ENCODE measurements at regions not wholly inside any gene's neighbourhood (a gene's known extent, or its start where the extent isn't known, plus 50 kb on each side); places are given as distances from the start of the nearest gene placed in this dataset.

DNA sequence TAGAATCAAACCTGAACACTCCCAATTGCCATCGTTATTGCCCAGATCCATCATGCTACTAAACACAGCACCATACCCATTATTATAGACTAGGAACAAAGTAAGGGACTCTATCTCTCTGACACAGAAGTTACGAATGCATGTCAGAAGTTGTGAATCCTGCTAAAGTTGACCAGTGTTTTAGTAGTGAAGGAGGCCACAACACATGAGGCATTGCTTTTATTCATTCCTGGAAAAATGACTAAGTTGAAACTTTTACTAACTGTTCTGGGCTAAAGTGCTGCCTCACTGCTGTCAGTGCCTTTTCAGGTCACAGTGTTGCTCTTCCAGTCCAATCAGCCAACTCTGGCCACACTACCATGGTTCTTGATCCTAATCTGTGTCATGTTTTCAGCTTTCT lies 911.1 kb downstream of the TTLL7 start:
- Histone ChIP-seq H3K36me3 (ENCODE audit: control insufficient read depth in 2 of 2, insufficient read depth in 2 of 2, low read length in 1 of 2) (no peaks in the 10 kb centered on the region), H3K9me3 (ENCODE audit: control insufficient read depth in 2 of 2, insufficient read depth in 1 of 2, low read length in 1 of 2) (no peaks in the 10 kb centered on the region), H3K4me1 (ENCODE audit: control insufficient read depth in 2 of 2, insufficient read depth in 2 of 2, low read length in 2 of 2) (no peaks in the 10 kb centered on the region), H3K4me3 (ENCODE audit: low read length in 2 of 2) (no peak overlapping the region), H3K27ac (ENCODE audit: low read depth in 1 of 2, low read length in 1 of 2) (no peak overlapping the region), H3K27me3 (ENCODE audit: control insufficient read depth in 2 of 2, insufficient read depth in 1 of 2, low read length in 1 of 2) (no peaks in the 10 kb centered on the region)
- WGBS = 98% methylated on average over 2 of the region's 2 CpGs
- no peak for DNase-seq (ENCODE audit: low read depth in 6 of 9, low spot score in 9 of 9)

GRCh38 chr1:83086986-83087512 lies 911.9 kb downstream of the TTLL7 start:
- 95% methylated on average over 6 of the region's 6 CpGs for WGBS
- Histone ChIP-seq H3K4me1 (ENCODE audit: control insufficient read depth in 2 of 2, insufficient read depth in 2 of 2, low read length in 2 of 2) (no peaks in the 10 kb centered on the region), H3K4me3 (ENCODE audit: low read length in 2 of 2) (no peak overlapping the region), H3K27me3 (ENCODE audit: control insufficient read depth in 2 of 2, insufficient read depth in 1 of 2, low read length in 1 of 2) (no peaks in the 10 kb centered on the region), H3K36me3 (ENCODE audit: control insufficient read depth in 2 of 2, insufficient read depth in 2 of 2, low read length in 1 of 2) (no peaks in the 10 kb centered on the region), H3K27ac (ENCODE audit: low read depth in 1 of 2, low read length in 1 of 2) (no peak overlapping the region), H3K9me3 (ENCODE audit: control insufficient read depth in 2 of 2, insufficient read depth in 1 of 2, low read length in 1 of 2) (no peaks in the 10 kb centered on the region)
- DNase-seq (ENCODE audit: low read depth in 6 of 9, low spot score in 9 of 9) = no peak

DNA sequence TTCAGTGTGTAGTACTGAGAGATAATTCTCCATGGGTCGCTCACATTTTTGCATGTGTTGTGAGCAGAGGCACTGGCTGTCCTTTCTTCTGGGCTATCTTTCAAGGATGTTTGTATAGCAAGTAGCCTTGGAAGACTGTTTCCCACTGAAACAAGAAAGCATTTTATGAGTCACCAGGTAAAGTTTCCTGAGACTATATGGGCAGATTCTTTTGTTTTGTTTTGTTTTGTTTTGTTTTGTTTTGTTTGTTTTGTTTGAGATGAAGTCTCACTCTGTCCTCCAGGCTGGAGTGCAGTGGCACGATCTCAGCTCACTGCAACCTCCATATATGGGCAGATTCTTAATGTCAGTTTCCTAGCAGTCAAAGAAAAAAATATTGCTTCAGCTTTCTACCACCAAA lies 912.6 kb downstream of the TTLL7 start:
- Histone ChIP-seq H3K27me3 (ENCODE audit: control insufficient read depth in 2 of 2, insufficient read depth in 1 of 2, low read length in 1 of 2) (no peaks in the 10 kb centered on the region), H3K36me3 (ENCODE audit: control insufficient read depth in 2 of 2, insufficient read depth in 2 of 2, low read length in 1 of 2) (no peaks in the 10 kb centered on the region), H3K9me3 (ENCODE audit: control insufficient read depth in 2 of 2, insufficient read depth in 1 of 2, low read length in 1 of 2) (no peaks in the 10 kb centered on the region), H3K4me1 (ENCODE audit: control insufficient read depth in 2 of 2, insufficient read depth in 2 of 2, low read length in 2 of 2) (no peaks in the 10 kb centered on the region), H3K27ac (ENCODE audit: low read depth in 1 of 2, low read length in 1 of 2) (no peak overlapping the region), H3K4me3 (ENCODE audit: low read length in 2 of 2) (no peak overlapping the region)
- 83% methylated on average over 2 of the region's 2 CpGs for WGBS
- no peak for DNase-seq (ENCODE audit: low read depth in 6 of 9, low spot score in 9 of 9)

GRCh38 chr1:83083589-83084224 lies 915.2 kb downstream of the TTLL7 start:
- 95% methylated on average over 2 of the region's 2 CpGs for WGBS
- DNase-seq (ENCODE audit: low read depth in 6 of 9, low spot score in 9 of 9) = no peak
- Histone ChIP-seq H3K27me3 (ENCODE audit: control insufficient read depth in 2 of 2, insufficient read depth in 1 of 2, low read length in 1 of 2) (no peaks in the 10 kb centered on the region), H3K36me3 (ENCODE audit: control insufficient read depth in 2 of 2, insufficient read depth in 2 of 2, low read length in 1 of 2) (no peaks in the 10 kb centered on the region), H3K4me3 (ENCODE audit: low read length in 2 of 2) (no peak overlapping the region), H3K9me3 (ENCODE audit: control insufficient read depth in 2 of 2, insufficient read depth in 1 of 2, low read length in 1 of 2) (no peaks in the 10 kb centered on the region), H3K4me1 (ENCODE audit: control insufficient read depth in 2 of 2, insufficient read depth in 2 of 2, low read length in 2 of 2) (no peaks in the 10 kb centered on the region), H3K27ac (ENCODE audit: low read depth in 1 of 2, low read length in 1 of 2) (no peak overlapping the region)

DNA sequence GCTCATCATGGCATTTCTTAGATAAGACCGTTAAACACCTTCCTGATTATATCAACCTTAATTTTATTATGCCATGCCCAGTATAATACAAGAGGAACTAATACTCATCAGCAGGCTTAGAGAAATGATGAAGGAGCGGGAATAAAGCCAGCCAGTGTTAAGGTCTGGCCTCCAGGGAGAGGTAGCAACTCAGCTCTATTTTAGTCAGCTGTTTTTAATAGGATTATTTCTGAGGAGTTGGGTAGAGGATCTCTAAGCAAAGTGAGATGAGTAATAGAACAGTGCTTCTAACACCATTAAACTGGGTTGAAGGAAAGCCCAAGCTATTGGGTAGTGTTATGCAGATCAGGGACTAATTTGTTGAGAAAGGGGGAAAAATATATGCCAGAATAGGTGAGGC lies 921.5 kb downstream of the TTLL7 start:
- Histone ChIP-seq H3K4me3 (ENCODE audit: low read length in 2 of 2) (no peak overlapping the region), H3K27ac (ENCODE audit: low read depth in 1 of 2, low read length in 1 of 2) (no peak overlapping the region), H3K9me3 (ENCODE audit: control insufficient read depth in 2 of 2, insufficient read depth in 1 of 2, low read length in 1 of 2) (no peaks in the 10 kb centered on the region), H3K27me3 (ENCODE audit: control insufficient read depth in 2 of 2, insufficient read depth in 1 of 2, low read length in 1 of 2) (no peaks in the 10 kb centered on the region), H3K36me3 (ENCODE audit: control insufficient read depth in 2 of 2, insufficient read depth in 2 of 2, low read length in 1 of 2) (no peaks in the 10 kb centered on the region), H3K4me1 (ENCODE audit: control insufficient read depth in 2 of 2, insufficient read depth in 2 of 2, low read length in 2 of 2) (no peaks in the 10 kb centered on the region)
- no peak for DNase-seq (ENCODE audit: low read depth in 6 of 9, low spot score in 9 of 9)
- 92% methylated on average over 2 of the region's 2 CpGs for WGBS

- 99% methylated on average over 1 of the region's 1 CpG for WGBS
Observed at GRCh38 chr1:83075107-83075506, 923.8 kb downstream of the TTLL7 start.

GRCh38 chr1:83067954-83068353 lies 931.0 kb downstream of the TTLL7 start:
- Histone ChIP-seq H3K27me3 (ENCODE audit: control insufficient read depth in 2 of 2, insufficient read depth in 1 of 2, low read length in 1 of 2) (no peaks in the 10 kb centered on the region), H3K27ac (ENCODE audit: low read depth in 1 of 2, low read length in 1 of 2) (no peak overlapping the region), H3K9me3 (ENCODE audit: control insufficient read depth in 2 of 2, insufficient read depth in 1 of 2, low read length in 1 of 2) (peaks cover 0 to 2% of the 10 kb centered on the region in 2 donors), H3K36me3 (ENCODE audit: control insufficient read depth in 2 of 2, insufficient read depth in 2 of 2, low read length in 1 of 2) (no peaks in the 10 kb centered on the region), H3K4me1 (ENCODE audit: control insufficient read depth in 2 of 2, insufficient read depth in 2 of 2, low read length in 2 of 2) (no peaks in the 10 kb centered on the region), H3K4me3 (ENCODE audit: low read length in 2 of 2) (no peak overlapping the region)
- no peak for DNase-seq (ENCODE audit: low read depth in 6 of 9, low spot score in 9 of 9)
- 95% methylated on average over 4 of the region's 4 CpGs for WGBS

More at GRCh38 chr1:83075107-83075506, 923.8 kb downstream of the TTLL7 start:
- no peak for DNase-seq (ENCODE audit: low read depth in 6 of 9, low spot score in 9 of 9)
- Histone ChIP-seq H3K4me3 (ENCODE audit: low read length in 2 of 2) (no peak overlapping the region), H3K36me3 (ENCODE audit: control insufficient read depth in 2 of 2, insufficient read depth in 2 of 2, low read length in 1 of 2) (no peaks in the 10 kb centered on the region), H3K9me3 (ENCODE audit: control insufficient read depth in 2 of 2, insufficient read depth in 1 of 2, low read length in 1 of 2) (no peaks in the 10 kb centered on the region), H3K4me1 (ENCODE audit: control insufficient read depth in 2 of 2, insufficient read depth in 2 of 2, low read length in 2 of 2) (no peaks in the 10 kb centered on the region), H3K27me3 (ENCODE audit: control insufficient read depth in 2 of 2, insufficient read depth in 1 of 2, low read length in 1 of 2) (no peaks in the 10 kb centered on the region), H3K27ac (ENCODE audit: low read depth in 1 of 2, low read length in 1 of 2) (no peak overlapping the region)

DNA sequence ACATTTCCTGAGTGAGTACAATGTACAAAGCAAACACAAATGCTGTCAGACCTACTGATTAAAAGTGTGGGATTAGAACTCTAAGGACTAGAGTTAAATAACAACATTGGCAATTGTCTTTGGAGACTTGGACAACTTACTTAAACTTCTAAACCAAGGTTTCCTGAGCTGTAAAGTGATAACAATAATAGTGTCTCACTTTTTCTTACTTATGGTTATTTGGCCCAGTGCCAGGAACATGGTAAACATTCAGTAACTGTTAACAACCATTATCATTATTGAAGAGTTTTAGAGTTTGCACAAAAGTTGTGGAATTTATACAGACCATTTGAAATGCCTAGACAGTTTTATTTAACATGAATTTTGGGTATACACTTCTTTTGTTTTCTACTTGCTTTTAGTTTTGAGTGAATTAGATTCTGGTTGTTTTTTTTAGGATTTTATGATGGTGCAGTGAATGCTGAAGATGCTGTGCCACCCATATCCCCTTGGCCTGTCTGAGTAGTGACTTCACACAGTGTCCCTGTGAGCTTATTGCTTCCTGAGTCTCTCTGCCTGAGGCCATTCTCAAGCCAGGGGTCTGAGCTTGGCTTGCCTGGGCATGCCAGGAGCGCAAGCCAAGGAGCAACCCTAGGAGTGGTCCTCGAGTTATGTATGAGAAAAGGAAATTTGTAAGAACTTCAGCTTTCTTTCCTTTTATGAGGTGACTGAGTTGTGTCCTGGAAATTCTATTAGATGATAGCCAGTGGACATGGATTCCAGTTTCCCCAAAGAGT lies 932.8 kb downstream of the TTLL7 start:
- Histone ChIP-seq H3K27me3 (ENCODE audit: control insufficient read depth in 2 of 2, insufficient read depth in 1 of 2, low read length in 1 of 2) (no peaks in the 10 kb centered on the region), H3K4me3 (ENCODE audit: low read length in 2 of 2) (no peak overlapping the region), H3K4me1 (ENCODE audit: control insufficient read depth in 2 of 2, insufficient read depth in 2 of 2, low read length in 2 of 2) (no peaks in the 10 kb centered on the region), H3K36me3 (ENCODE audit: control insufficient read depth in 2 of 2, insufficient read depth in 2 of 2, low read length in 1 of 2) (no peaks in the 10 kb centered on the region), H3K9me3 (ENCODE audit: control insufficient read depth in 2 of 2, insufficient read depth in 1 of 2, low read length in 1 of 2) (peaks cover 0 to 2% of the 10 kb centered on the region in 2 donors), H3K27ac (ENCODE audit: low read depth in 1 of 2, low read length in 1 of 2) (no peak overlapping the region)
- DNase-seq (ENCODE audit: low read depth in 6 of 9, low spot score in 9 of 9) = no peak
- 92% methylated on average over 2 of the region's 2 CpGs for WGBS

- DNase-seq (ENCODE audit: low read depth in 6 of 9, low spot score in 9 of 9) = peak in 1 of 9 donors; percentile 2
- 95% methylated on average over 4 of the region's 4 CpGs for WGBS
- H3K36me3 ChIP-seq (ENCODE audit: control insufficient read depth in 2 of 2, insufficient read depth in 2 of 2, low read length in 1 of 2) = no peaks in the 10 kb centered on the region
- H3K4me3 ChIP-seq (ENCODE audit: low read length in 2 of 2) = no peak overlapping the region
- peaks cover 0 to 2% of the 10 kb centered on the region in 2 donors for H3K9me3 ChIP-seq (ENCODE audit: control insufficient read depth in 2 of 2, insufficient read depth in 1 of 2, low read length in 1 of 2)
- no peaks in the 10 kb centered on the region for H3K4me1 ChIP-seq (ENCODE audit: control insufficient read depth in 2 of 2, insufficient read depth in 2 of 2, low read length in 2 of 2)
- H3K27me3 ChIP-seq (ENCODE audit: control insufficient read depth in 2 of 2, insufficient read depth in 1 of 2, low read length in 1 of 2) = no peaks in the 10 kb centered on the region
- no peak overlapping the region for H3K27ac ChIP-seq (ENCODE audit: low read depth in 1 of 2, low read length in 1 of 2)
Observed at GRCh38 chr1:83064589-83065242, 934.2 kb downstream of the TTLL7 start.
